ENCODE measurements at regions not wholly inside any gene's neighbourhood (a gene's known extent, or its start where the extent isn't known, plus 50 kb on each side); places are given as distances from the start of the nearest gene placed in this dataset.
A peak's percentile ranks its signal among the peaks of the same experiment; 100 is the strongest.

DNA sequence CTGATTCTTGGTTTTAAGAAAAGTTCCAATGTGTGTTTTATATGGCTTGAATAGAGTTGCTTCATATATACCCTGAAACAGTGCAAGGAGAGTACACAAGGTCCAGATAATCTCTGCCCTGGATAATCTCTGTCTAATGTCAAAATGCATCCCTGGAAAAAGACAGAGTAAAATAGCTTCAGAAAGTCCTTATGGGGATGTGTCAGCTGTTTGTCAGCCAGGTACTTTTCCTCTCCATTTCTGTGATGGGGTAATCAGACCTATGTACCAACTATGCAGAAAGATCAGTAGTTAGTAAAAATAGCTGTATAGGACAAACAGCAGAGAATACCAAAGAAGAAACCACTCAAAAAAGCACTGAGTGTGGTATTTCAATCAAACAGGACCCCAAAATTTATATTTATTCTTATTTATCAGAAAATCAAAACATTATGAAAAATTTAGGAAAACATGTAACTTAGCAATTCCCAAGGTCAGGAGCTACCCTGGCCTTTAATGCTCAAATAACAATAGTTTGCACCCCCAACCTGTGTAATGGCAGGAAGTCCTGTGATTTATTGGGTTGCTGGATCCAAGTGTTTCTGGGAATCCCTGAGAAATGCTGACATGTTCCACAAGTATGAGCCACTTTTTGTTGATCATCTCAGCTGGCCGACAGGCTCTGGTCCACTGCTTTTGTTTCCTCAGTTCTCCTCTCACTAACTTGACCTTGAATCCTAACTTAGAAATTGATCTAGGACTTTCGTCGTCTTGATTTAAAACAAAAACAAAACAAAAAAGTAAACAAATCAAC lies 69.6 kb downstream of the MDH1 start:
- no peak for DNase-seq

DNA sequence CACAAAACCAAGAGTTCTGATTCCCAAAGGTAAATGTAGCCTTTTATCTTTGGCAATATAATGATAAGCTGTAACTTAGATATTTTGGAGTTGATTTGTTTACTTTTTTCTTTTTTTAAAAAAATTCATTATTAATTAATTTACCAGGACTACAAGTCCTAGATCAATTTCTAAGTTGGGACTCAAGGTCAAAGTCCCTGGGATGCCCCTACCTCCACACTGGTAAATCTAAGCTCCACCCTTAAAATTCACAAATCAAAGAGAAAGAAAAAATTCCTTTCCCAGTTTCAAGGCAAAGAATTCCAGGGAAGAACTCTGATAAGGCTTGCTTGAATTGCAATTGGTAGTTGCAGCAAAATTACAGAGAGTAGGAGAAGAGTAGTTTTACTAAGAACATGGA lies 71.3 kb downstream of the MDH1 start:
- no peak for DNase-seq

DNA sequence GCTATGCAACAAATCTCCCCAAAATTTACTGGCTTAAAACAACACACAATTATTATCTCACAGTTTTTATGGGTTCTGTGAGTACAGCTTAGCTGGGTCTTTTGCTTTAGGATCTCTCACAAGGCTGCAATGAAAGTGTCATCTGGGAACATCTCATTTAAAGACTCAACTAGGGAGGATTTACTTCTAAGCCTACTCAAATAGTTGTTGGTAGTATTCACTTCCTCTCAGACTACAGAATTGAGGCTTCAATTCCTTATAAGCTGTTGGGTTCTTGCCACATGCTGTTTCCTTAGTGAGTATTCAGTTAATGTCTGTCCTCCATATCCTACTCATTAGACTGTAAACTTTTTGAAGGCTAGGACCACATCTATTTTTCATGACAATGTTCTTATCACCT lies 72.3 kb downstream of the MDH1 start:
- DNase-seq, result peak in 1 of 2 experiments; percentile 61

DNA sequence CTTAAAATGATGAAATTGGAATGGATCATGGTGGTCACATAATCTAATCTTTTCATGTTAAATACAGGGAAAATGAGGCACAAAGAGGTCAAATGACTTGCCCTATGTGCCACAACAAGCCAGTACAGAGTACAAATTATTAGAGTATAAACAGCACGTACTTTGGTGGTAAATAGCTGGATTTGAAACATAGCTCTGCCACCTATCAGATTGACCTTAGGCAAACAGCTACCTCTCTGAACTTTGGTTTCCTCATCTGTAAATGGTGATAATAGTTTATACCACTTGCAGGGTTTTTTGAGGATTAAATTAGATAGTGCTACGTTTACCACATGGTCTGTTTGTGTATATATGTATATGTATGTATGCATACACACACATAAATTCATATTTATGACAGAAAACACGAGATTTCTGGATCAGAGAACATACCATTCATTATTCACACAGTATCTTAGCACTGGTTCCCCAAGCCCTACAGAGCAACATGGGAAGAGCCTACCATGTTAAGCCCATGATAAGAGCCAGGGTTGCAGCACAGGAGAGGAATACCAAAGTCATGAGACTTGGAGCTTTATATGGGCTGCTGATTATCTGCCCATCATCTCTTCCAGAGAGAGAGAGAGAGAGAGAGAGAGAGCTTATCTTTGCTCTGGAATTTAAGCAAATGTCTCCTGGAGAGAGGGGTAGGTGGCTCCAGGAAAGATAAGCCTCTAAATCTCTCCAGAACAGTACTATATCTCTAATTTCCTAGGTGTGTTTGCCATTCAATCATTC lies 73.5 kb downstream of the MDH1 start:
- DNase-seq, result no peak

DNA sequence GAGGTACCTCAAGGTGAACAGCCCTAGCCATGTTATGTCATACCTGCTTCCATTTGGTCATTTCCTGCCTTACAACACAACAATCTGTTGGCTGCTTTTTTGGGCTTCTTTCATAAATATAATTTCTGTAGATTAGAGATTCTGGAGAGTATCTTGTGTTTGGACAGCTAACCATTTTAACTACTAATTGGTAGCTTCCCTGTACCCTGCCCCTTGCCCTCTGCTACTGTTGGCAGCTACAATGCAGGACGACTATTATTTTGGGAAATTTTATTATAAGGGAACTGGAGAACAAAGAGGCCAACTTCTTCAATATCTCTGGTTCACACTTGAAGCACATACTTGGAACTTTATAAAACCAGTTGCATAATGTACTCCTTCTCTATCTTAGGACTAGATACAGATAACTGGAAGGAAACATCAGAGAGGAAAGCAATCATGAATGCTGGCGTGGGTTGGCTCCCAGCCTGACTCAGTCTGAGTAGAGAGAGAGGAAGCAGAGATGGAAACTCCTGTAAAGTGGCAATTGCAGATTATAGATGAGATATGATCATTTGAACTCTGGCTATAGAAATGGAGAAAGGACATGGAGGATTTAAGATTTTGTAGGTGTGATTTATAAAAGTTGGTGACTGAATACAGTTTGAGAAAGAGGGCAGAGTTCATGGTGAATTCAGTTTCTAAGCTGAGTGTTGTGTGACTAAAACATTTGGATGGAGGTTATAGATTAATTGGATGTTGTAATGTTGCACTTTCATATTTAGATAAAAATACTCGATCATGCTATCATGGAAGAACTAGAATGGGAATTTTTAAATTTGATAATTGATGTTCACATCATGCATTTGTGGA lies 74.5 kb downstream of the MDH1 start:
- no peak for DNase-seq

DNA sequence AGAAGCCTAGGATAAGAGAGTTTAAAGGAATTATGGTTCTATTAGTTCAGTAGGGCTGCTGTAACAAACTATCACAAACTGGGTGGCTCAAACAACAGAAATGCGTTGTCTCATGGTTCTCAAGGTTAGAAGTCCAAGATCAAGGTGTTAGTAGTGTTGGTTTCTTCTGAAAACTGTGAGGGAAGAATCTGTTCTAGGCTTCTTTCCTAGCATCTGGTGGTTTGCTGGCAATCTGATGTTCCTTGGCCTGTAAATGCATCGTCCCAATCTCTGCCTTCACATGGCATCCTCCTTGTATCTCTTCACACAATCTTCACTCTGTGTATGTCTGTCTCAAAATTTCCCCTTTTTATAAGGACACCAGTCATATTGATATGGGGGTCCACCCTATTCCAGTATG lies 76.3 kb downstream of the MDH1 start:
- no peak for DNase-seq

DNA sequence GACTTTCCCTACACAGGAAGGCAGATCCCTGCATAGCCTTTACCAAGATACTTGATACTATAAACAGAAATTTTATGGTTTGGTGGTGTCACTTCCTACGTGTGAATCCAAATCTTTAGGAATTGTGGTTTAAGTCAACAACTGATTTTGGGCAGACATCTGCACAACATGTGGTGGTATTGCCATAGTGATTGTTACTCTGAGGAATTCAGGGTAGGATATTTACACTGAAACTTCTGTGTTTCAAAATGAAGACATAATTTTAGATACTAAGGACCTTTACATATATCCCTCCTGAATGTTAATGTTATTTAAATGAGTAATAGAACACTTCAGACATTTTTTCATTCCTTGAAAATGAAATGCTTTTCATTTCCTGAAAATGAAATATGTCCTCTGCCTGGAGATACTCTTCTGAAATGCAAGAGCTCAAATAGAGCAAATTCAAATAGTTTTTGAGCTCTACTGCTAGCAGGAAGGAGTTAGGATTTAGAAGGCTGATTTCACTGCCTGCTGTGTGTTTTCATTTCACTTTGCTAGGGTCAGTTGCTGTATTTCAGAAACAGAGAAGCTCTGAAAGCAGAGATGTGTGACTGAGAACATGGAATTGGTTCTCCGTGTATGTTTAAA lies 77.2 kb downstream of the MDH1 start:
- DNase-seq, result no peak

DNA sequence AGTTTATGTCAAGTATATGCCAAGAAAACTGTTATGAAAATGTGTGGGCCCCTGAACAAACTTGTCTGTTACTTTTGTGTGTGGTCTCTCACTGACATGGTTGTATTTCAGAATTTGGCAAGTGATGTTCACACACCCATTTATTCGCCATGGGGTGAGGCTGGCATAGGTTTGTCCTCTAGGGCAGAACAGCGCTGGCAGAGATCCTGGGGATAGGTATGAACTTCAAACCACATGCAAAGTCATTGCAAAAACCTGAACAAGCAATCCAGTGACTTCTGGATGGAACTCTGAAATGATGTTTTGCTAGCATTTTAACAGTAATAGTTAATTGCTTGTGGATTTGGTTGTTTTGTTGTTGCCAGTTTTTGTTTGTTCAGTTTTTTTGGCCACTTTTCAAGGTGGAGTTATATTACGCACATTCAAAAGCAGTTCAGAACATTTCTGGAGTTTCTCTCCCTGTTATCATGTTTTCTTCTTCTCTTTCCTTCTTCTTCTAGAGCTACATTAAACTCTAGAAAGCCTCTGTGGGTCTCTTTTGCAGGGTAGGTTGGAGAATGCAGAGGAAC lies 78.5 kb downstream of the MDH1 start:
- DNase-seq, result no peak

DNA sequence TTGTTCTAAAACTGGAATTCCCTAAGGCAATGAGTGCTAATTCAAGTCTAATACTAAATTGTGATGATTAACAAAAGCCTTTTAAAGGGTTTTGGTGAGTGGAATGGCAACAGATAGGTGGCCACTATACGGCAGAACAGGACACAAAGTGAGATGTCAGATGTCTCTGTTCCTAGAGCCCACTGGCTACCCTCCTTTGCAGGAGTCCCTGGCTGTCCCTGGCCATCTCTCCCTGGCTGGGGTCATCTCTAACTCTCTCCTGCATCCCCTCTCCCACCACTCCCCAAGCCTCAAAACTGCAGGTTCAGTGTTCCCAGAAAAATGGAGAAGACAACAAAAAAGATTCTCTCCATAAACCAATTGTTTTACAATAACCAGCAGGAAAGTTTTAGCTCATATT lies 79.2 kb downstream of the MDH1 start:
- DNase-seq, result no peak

DNA sequence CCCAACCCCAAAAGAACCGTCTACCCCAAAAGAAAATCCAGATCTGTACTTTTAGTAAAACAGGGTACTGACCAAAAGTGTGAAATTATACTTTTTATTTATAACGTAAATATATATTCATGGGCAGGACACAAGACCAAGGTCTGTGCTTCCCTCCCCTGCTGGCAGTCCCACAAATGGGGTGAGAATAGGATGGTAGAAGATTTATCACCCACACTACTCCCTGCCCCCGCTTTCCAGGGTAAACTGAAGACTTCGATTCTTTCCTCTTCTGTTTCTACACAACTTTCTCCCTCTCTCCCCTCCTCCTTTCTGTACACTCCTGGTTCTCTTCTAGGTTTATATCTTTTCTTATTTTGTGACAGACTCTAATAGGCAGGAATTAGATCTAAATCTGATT lies 79.7 kb downstream of the MDH1 start:
- no peak for DNase-seq

DNA sequence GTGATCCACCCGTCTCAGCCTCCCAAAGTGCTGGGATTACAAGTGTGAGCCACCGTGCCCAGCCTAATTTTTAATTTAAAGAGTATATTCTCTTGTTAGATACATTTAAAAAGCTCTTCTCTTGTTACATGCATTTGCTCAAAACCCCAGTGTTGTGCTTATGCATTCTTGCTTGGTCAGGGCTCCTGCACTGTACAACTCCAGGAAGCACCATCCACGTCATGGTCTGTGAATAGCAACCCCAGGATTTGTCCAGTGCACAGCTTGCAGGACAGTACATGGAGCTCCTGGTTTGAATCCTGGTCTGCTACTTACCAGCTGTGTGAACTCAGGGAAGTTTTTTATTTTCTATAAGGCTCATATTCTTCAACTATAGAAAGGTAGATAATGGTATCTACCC lies 80.8 kb downstream of the MDH1 start:
- no peak for DNase-seq

DNA sequence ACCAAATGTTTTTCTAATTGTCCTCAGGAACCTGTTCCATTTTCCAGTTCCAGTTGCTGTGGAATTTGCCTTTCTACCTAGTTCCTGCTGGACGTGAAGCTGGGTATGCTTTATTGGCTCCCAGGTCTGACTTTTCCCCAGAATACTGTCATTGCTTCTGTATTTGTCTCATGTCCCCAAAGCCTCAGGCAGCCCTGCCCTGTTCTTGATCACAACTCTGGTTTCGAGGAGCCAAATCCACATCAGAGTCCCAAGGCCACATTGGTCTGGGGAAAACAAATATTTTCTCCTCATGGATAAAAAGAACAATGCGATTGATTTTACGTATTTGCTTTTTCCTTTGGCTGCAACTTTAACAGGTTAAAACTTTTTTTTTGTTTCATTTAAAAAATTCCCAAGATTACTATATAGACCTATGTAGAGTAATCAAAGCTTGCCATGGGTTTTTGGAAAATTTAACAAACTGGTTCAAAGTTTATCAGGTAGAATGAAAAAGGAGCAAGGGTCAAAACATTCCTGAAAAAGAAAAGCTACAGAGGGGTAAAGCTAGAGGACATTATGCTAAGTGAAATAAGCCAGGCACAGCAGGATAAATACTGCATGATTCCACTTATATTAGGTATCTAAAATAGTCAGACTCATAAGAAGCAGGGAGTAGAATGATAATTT lies 85.2 kb downstream of the MDH1 start:
- DNase-seq, result no peak

DNA sequence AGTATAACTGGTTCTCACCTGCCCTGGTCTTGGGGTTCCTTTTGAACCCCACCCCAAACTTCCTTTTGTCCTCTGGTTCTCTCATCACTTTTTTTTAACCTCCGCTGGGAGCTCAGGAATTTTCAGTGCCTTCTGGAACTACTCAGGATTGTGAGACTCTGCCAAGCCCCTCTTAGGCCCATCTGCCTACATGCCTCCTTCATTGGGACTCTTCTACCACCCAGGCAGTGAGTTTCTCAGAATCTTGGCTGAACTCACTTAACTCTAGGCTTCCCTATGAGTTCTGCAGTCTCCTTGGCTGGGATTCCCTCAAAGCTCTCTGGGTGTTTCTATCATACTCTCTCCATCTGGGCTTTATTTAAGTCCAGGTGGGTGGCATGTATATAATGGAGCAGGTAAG lies 86.3 kb downstream of the MDH1 start:
- no peak for DNase-seq

DNA sequence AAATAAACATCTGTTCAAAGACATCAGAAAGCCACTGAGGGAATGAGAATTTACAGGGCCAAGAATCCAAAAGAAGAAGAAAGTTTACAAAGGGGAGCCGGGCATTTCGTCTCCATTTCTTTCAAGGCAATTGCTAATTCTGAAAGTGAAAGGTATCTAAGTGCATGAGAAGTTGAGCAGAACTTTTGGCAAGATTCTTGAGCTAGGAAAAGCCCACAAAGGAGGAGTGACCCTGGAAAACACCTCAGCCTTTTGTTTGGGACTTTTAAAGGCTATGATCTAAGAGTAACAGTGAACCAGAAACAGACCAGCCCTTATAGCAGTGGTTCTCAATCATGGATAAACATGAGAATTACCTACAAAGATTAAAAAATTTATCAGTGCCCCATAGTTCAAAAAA lies 87.4 kb downstream of the MDH1 start:
- DNase-seq, result no peak

DNA sequence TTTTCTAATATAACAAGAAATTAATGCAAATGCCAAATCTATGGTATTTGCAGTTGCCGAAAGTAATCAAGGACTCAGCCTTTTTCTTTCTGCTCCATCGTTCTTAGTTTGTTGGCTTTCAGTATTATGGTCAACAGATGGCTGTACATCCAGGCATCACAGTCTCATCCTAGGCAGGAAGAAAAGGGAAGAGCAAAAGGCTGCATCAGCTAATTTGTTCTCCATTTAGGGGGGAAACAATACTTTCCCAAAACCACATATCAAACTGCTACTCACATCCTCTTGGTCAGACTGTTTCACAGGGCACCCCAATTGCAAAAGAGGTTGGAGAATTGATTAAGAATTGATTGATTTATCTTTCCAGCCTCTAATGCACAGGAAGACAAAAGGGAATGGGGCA lies 89.3 kb downstream of the MDH1 start:
- no peak for DNase-seq

DNA sequence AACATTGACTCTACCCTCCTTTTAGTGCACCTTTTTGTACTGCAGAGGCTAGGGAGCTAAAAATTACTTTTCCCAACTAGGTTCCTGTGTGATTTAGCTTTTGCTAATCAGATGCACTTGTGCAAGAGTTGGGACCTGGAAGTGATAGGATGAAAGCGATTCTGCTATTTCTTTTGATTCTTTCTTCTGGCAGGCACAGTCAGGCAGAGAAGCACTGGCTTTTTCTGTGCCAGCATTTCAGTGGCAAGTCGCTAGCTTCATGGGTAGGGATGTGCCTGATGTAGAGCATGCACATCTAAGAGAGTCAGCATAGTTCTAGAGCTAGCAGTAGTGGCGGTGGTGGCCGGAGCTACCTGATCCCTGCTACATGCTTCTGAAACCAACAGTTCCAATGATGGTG lies 89.8 kb downstream of the MDH1 start:
- DNase-seq, result no peak

DNA sequence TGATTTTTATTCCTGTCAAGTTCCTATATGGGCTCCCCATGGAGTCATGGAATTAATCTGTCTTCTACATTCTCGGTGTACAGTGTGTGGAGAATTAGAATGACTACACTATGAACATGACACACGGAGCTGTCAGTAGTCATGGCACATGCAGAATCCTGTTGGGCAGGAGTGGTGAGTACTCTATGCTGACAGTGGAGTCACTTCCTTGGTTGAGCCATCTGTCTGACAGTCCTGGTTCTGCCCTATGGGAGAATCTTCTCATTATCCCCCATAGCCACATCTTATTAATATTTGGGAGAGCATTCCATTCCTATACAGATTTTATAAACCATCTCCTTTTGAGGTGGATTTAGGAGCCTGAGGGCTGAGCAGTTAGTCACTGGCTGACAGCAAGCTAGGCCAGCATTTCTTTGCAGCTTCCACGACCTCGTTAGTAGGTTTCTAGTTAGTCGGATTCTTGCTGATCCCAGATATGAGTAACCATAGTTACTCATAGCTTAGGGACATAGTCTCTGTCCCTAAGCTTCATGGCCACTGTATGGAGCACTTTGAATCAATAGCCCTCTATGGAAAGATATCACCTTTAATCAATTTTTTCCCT lies 90.6 kb downstream of the MDH1 start:
- DNase-seq, result no peak

DNA sequence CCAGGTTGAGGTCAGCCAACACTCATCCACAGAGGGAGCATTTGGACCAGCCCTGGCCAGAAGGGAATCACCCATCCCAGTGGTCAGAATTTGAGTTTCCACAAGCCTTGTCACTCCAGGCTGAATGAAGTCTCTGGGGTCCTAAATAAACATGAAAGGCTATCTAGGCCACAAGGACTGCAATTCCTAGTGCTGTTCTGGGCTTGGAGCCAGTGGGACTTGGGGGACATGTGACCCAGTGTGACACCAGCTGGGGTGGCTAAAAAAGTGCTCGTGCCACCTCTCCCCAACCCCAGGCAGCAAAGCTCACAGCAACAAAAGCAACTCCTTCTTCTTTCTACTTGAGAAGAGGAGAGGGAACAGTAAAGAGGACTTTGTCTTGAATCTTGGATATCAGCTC lies 91.7 kb downstream of the MDH1 start:
- no peak for DNase-seq

DNA sequence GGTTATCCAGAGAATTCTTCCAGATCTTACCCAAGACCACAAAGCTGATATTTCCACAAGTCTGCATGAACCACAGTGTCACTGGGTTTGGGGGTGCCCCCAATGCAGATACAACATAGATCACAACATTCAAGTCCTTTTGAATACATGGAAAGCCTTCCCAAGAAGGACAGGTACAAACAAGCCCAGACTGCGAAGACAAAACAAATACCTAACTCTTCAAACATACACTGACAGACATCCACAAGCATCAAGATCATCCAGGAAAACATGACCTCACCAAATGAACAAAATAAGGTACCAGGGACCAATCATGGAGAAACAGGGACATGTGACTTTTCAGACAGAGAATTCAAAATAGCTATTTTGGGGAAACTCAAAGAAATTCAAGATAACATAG lies 93.1 kb downstream of the MDH1 start:
- DNase-seq, result no peak

DNA sequence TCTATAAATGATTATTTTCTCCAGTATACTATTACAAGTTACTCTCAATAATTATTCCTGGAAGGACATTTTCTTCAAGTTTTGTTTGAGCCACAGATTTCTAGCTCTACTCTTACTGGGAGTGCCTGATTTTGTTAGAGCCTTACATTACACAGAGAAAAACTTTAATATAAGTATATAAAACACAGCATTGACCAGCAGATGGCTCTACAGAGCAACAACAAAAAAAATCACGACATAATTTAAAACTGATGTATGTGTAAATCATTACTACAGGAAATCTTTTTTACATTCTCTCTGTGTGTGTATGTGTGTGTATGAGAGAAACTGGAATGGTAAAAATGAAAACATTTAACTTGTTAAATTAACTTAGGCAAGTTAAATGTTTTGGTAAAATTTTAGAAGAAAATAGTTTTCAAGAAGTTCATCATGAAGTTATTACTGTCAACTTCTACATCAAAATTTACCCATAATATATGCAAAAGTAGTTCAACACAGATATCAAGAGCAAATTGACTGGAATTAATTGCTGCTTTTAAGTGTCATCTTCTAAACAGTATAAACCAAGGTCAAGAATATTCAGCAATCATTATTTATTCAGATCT lies 103.3 kb downstream of the MDH1 start:
- peak in 1 of 2 experiments; percentile 39 for DNase-seq

DNA sequence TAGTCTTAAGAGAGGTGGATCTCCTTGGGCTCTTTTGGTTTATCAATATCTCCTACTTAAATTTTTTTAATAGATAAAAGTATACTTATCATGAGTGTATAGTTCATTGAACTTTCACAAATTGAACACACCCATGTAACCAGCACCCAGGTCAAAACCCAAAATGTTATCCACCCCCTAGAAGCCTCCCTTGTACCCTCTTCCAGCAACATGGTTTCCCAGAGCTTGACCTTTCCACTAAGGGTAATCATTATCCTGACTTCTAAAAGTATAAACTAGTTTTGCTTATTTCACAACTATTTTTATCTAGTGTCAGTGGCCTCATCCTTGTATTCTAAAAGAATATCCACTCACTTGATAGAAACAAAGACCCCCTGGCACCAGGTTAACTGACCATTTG lies 106.8 kb downstream of the MDH1 start:
- DNase-seq, result no peak
